Activated T-cell treated with anti-CD3 and anti-CD28 coated beads, Interleukin-2, amount 50 U/mL, for 1 hour (primary cell): ENCODE measurements at regions not wholly inside any gene's neighbourhood (a gene's known extent, or its start where the extent isn't known, plus 50 kb on each side); places are given as distances from the start of the nearest gene placed in this dataset.
"Not testable (repeated sequence)": the region's sequence is repeated elsewhere in the genome, so short reads cannot be mapped to it uniquely, and the experiment has no call there.

Source experiments
- DNase-seq: peaks from one replicate; pipeline ENCODE4 v3.0.0-alpha.2; 2020

GRCh38 chr5:174828804-174829510 is 104.6 kb downstream of the MSX2 start:
- no peak for DNase-seq

DNA sequence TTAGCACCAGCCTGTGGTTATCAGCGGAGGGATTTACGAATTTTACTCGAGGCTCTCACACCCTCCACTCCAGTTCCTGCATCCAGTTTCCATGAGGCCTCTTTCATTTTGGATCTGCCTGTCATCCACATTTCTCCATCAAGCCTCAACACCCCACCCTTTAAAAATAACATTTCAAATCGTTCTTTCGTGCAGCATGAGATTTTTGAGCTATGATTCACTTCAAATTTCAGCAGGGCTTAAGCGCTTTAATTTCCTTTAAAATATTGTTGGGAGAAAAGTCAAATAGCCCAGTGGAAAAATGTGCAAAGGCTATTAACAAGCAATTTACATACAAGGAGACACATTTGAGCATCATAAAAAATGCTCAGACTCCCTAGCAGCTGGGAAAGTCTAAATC is 103.2 kb downstream of the MSX2 start:
- no peak for DNase-seq

- no peak for DNase-seq
Observed at GRCh38 chr5:174825587-174825986, 101.2 kb downstream of the MSX2 start.

DNA sequence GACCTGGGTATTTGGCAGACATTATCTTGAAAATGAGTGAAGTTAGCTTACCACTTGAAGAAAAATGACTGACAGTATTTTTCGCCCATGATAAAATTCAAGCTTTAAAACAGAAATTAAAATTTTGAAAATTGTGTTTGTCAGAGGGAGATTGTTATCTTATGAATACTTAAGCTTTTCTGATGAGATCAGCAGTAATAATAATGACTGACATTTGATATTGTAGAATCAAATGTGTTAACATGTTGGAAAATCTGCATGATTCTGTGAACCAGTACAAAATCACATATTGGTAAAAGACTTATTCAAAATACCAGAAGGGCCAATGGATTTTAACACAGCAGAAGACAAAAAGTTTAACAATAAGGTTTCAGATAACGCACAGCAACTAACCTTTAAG is 94.0 kb downstream of the MSX2 start:
- DNase-seq, result no peak

DNA sequence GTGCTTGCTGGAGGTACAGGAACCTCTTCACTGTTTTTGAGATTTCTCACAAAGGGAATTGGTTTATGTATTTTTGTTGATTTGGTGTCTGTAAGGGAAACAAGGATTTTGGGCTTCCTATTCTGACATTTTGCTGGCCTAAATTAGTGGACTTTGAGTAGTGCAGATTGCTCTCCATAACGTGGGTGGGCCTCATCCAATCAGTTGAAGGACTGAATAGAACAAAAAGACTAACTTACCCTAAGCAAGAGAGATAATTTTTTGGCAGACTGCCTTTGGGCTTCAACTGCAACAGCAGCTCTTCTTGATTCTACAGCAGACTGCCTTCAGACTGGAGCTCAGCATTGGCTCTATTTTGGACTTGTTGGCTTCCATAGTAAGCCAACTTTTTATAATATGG is 93.2 kb downstream of the MSX2 start:
- no peak for DNase-seq

- DNase-seq, result no peak
Observed at GRCh38 chr5:174816858-174817257, 92.5 kb downstream of the MSX2 start.

DNA sequence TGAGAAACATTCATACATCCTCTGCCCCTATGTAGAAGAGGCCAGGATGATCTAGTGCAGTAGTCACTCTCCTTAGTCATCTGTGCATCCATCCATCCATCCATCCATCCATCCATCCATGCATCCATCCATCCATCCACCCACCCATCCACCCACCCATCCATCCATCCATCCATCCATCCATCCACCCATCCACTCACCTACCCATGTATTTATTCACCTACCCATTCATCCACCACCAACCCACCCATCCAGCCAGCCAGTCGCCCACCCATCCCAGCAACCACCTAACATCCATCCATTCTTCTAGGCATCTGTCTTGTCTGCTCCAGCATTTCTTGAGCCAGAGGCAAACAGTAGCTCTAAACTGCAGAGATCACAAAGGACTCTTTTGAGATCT is 87.1 kb downstream of the MSX2 start:
- no peak for DNase-seq

- DNase-seq, result no peak
Observed at GRCh38 chr5:174810796-174811195, 86.4 kb downstream of the MSX2 start.

DNA sequence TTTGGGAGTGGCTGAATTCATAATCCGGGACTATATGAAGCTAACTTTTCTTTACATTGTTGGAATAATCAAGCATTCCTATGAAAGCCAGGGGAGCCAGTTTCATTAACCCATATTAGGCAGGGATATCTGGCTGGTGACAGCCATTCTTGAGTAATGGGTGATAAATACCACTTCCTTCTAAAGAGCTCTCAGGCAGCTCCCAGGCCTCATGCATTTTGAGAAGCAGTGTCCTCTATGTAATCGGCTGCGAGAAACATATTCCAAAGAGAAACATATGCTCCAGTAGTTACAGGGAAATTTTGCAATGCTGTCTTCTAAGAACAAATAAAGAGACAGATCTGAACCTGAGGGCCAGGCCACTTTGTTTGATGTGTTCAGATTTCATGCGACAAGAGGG is 83.1 kb downstream of the MSX2 start:
- no peak for DNase-seq

GRCh38 chr5:174806729-174807128 is 82.3 kb downstream of the MSX2 start:
- no peak for DNase-seq

DNA sequence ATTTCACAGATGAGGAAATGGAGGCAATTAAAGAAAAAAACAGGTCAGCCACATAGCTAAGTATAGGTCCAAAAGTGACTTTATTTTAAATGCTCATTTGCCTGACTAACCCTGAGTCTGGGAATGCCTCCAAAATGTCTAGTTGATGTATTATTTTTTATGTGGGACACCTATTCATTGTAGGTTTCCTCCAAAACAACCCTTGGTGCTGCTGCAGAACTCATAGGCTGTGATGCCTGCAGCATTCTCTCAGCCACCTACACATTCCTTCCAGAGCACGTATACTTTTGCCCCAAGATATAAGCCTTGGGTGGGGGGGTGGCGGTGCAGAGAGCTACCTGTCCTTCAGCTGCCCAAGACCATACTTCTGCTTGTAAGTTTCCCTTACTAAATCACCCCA is 77.4 kb downstream of the MSX2 start:
- no peak for DNase-seq

- DNase-seq, result no peak
Observed at GRCh38 chr5:174800435-174800834, 76.1 kb downstream of the MSX2 start.

DNA sequence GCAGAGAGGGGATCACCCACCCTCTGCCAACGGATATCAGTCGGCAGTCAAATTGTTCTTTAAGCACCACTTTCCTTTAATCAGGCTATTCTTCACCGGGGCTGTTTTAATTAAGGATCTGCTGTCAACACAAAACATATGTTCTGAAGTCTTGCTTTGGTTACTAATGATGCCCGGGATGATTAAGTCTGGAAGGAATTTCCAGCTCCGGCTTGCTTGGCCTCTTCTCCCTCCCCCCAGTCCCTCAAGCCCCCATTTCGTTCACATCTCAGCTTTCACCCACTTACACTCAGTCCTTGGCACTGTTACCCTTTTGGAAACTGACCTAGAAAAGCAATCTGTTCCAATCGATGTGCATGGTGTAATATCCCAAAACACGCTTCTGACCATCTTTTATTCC is 74.7 kb downstream of the MSX2 start:
- DNase-seq, result no peak

GRCh38 chr5:174798551-174798951 is 74.2 kb downstream of the MSX2 start:
- no peak for DNase-seq

GRCh38 chr5:174796711-174797192 is 72.4 kb downstream of the MSX2 start:
- DNase-seq, result no peak

GRCh38 chr5:174794931-174795672 is 70.7 kb downstream of the MSX2 start:
- no peak for DNase-seq

GRCh38 chr5:174793684-174794328 is 69.4 kb downstream of the MSX2 start:
- DNase-seq, result peak; percentile 44

- DNase-seq, result no peak
Observed at GRCh38 chr5:174793076-174793475, 68.7 kb downstream of the MSX2 start.

DNA sequence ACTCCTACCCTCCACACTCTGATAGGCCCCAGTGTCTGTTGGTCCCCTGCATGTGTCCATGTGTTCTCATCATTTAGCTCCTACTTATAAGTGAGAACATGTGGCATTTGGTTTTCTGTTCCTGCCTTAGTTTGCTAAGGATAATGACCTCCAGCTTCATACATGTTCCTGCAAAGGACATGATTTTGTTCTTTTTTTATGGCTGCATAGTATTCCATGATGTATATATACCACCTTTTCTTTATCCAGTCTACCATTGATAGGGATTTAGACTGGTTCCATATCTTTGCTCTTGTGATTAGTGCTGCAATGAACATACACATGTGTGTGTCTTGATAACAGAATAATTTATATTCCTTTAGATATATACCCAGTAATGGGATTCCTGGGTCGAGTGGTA is 67.9 kb downstream of the MSX2 start:
- DNase-seq, result not testable (repeated sequence)

DNA sequence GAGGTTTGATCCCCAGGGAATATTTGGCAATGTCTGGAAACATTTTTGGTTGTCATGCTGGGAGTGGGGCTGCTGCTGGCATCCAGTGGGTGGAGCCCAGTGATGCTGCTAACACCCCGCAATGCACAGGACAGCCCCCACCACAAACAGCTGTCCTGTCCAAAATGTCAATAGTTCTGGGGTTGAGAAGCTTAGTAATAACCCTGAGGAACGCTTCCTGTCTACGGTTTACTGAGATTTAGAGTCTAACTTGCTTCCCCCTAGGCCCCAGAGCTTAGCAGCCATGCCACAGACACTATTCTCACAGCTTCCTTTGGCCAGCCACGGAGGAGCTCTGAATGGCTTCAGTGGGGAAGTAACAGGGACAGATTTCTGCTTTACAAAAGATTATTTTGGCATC is 66.5 kb downstream of the MSX2 start:
- no peak for DNase-seq

GRCh38 chr5:174789596-174789995 is 65.2 kb downstream of the MSX2 start:
- DNase-seq, result no peak

GRCh38 chr5:174785120-174785680 is 60.8 kb downstream of the MSX2 start:
- DNase-seq, result no peak
